ENCODE measurements at regions not wholly inside any gene's neighbourhood (a gene's known extent, or its start where the extent isn't known, plus 50 kb on each side); places are given as distances from the start of the nearest gene placed in this dataset.
"Not testable (repeated sequence)": the region's sequence is repeated elsewhere in the genome, so short reads cannot be mapped to it uniquely, and the experiment has no call there.

- H3K27ac ChIP-seq (ENCODE audit: low read depth, low read length) = no peak overlapping the region
- 27 to 43% (median 43%) methylated on average over 2 of the region's 2 CpGs for WGBS, 3 donors
These were observed 507.2 kb downstream of the TNS3 start for GRCh38 chr7:47074702-47075153.

- H3K27ac ChIP-seq (ENCODE audit: low read depth, low read length) = no peak overlapping the region
- WGBS, 3 donors = 91 to 97% (median 94%) methylated on average over 7 of the region's 7 CpGs
These were observed 508.6 kb downstream of the TNS3 start for GRCh38 chr7:47073284-47073683.

- WGBS, 3 donors = 80 to 86% (median 86%) methylated on average over 3 of the region's 3 CpGs
- H3K27ac ChIP-seq (ENCODE audit: low read depth, low read length) = no peak overlapping the region
These were observed 510.0 kb downstream of the TNS3 start for GRCh38 chr7:47071866-47072265.

- WGBS, 3 donors = 65 to 93% (median 82%) methylated on average over 15 of the region's 15 CpGs
- peak overlapping the region; percentile 35 for H3K27ac ChIP-seq (ENCODE audit: low read depth, low read length)
These were observed 512.4 kb downstream of the TNS3 start for GRCh38 chr7:47069385-47070076.

- WGBS, 3 donors = 64 to 81% (median 68%) methylated on average over 9 of the region's 9 CpGs
- H3K27ac ChIP-seq (ENCODE audit: low read depth, low read length) = no peak overlapping the region
These were observed 514.8 kb downstream of the TNS3 start for GRCh38 chr7:47066976-47067614.

GRCh38 chr7:47056731-47057130 is 525.2 kb downstream of the TNS3 start:
- WGBS, 3 donors = 23 to 76% (median 73%) methylated on average over 2 of the region's 2 CpGs
- H3K27ac ChIP-seq (ENCODE audit: low read depth, low read length) = no peak overlapping the region

GRCh38 chr7:47052541-47053208 is 529.2 kb downstream of the TNS3 start:
- H3K27ac ChIP-seq (ENCODE audit: low read depth, low read length) = not testable (repeated sequence)
- 26 to 38% (median 37%) methylated on average over 54 to 70 of the region's 70 CpGs for WGBS, 3 donors

- WGBS, 3 donors = 93 to 94% (median 93%) methylated on average over 13 of the region's 13 CpGs
These were observed 532.6 kb downstream of the TNS3 start for GRCh38 chr7:47049234-47049774.

GRCh38 chr7:47047384-47047783 is 534.5 kb downstream of the TNS3 start:
- H3K27ac ChIP-seq (ENCODE audit: low read depth, low read length) = no peak overlapping the region
- 69 to 80% (median 70%) methylated on average over 2 of the region's 2 CpGs for WGBS, 3 donors

More at GRCh38 chr7:47049234-47049774, 532.6 kb downstream of the TNS3 start:
- no peak overlapping the region for H3K27ac ChIP-seq (ENCODE audit: low read depth, low read length)

- no peak overlapping the region for H3K27ac ChIP-seq (ENCODE audit: low read depth, low read length)
- 69 to 79% (median 77%) methylated on average over 9 of the region's 9 CpGs for WGBS, 3 donors
These were observed 535.0 kb downstream of the TNS3 start for GRCh38 chr7:47046949-47047348.

- H3K27ac ChIP-seq (ENCODE audit: low read depth, low read length) = no peak overlapping the region
- 40 to 59% (median 50%) methylated on average over 11 of the region's 11 CpGs for WGBS, 3 donors
These were observed 536.5 kb downstream of the TNS3 start for GRCh38 chr7:47045207-47046051.

GRCh38 chr7:47044625-47045024 is 537.3 kb downstream of the TNS3 start:
- 63 to 79% (median 64%) methylated on average over 3 of the region's 3 CpGs for WGBS, 3 donors
- H3K27ac ChIP-seq (ENCODE audit: low read depth, low read length) = no peak overlapping the region

- WGBS, 3 donors = 48 to 82% (median 62%) methylated on average over 2 of the region's 2 CpGs
- no peak overlapping the region for H3K27ac ChIP-seq (ENCODE audit: low read depth, low read length)
These were observed 538.6 kb downstream of the TNS3 start for GRCh38 chr7:47043304-47043703.

GRCh38 chr7:47042669-47043068 is 539.2 kb downstream of the TNS3 start:
- no peak overlapping the region for H3K27ac ChIP-seq (ENCODE audit: low read depth, low read length)
- WGBS, 3 donors = 89 to 91% (median 89%) methylated on average over 3 of the region's 3 CpGs

- H3K27ac ChIP-seq (ENCODE audit: low read depth, low read length) = no peak overlapping the region
- WGBS, 3 donors = 61 to 77% (median 74%) methylated on average over 10 of the region's 10 CpGs
These were observed 541.0 kb downstream of the TNS3 start for GRCh38 chr7:47040795-47041347.

- H3K27ac ChIP-seq (ENCODE audit: low read depth, low read length) = no peak overlapping the region
- WGBS, 3 donors = 21 to 49% (median 36%) methylated on average over 1 of the region's 1 CpG
These were observed 542.0 kb downstream of the TNS3 start for GRCh38 chr7:47039904-47040303.

GRCh38 chr7:47039089-47039648 is 542.7 kb downstream of the TNS3 start:
- WGBS, 3 donors = 64 to 71% (median 65%) methylated on average over 6 of the region's 6 CpGs
- no peak overlapping the region for H3K27ac ChIP-seq (ENCODE audit: low read depth, low read length)

GRCh38 chr7:47038621-47039020 is 543.3 kb downstream of the TNS3 start:
- WGBS, 3 donors = 65 to 82% (median 77%) methylated on average over 6 of the region's 6 CpGs
- no peak overlapping the region for H3K27ac ChIP-seq (ENCODE audit: low read depth, low read length)

All from adipose tissue (tissue), 3 donors.